Fibroblast of pulmonary artery (primary cell): ENCODE measurements at regions not wholly inside any gene's neighbourhood (a gene's known extent, or its start where the extent isn't known, plus 50 kb on each side); places are given as distances from the start of the nearest gene placed in this dataset.

Experiments
- DNase-seq: peaks from one replicate; pipeline ENCODE4 v3.0.0-alpha.2; 2010; ENCODE audit warnings: low read depth
- H3K4me3 ChIP-seq: replicated peaks from 2 replicates; pipeline ENCODE4 v1.5.1; 2011; ENCODE audit warnings: low read depth, mild to moderate bottlenecking, control low read depth, low read length, moderate library complexity
- TF ChIP-seq, protein P1 (sequence below): IDR thresholded peaks from 2 replicates; pipeline ENCODE4 v1.5.1; 2011; ENCODE audit warnings: mild to moderate bottlenecking, control low read depth, low read length, inconsistent platforms; ENCODE audit errors: missing control alignments

DNA sequence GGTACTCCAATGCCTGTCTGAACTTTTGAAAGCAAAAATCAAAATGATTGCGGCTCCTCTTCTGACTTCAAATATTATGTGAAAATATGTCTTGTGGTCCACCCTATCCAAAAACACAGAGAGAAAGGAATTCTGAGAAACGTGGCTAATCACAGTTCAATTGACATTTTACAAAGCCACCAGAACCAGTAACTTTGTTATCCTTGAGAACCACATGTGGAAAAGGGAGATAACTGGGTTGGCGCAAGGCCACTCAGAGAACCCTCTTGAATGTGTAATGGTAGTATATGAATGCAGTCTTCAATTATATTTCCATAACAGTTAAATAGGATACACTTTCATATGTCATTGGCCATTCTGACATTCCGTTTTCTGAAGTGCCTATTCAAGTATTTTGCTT lies 1030.0 kb upstream of the TMPRSS15 start:
- DNase-seq = no peak
- no peak overlapping the region for H3K4me3 ChIP-seq
- TF ChIP-seq, protein P1, sequence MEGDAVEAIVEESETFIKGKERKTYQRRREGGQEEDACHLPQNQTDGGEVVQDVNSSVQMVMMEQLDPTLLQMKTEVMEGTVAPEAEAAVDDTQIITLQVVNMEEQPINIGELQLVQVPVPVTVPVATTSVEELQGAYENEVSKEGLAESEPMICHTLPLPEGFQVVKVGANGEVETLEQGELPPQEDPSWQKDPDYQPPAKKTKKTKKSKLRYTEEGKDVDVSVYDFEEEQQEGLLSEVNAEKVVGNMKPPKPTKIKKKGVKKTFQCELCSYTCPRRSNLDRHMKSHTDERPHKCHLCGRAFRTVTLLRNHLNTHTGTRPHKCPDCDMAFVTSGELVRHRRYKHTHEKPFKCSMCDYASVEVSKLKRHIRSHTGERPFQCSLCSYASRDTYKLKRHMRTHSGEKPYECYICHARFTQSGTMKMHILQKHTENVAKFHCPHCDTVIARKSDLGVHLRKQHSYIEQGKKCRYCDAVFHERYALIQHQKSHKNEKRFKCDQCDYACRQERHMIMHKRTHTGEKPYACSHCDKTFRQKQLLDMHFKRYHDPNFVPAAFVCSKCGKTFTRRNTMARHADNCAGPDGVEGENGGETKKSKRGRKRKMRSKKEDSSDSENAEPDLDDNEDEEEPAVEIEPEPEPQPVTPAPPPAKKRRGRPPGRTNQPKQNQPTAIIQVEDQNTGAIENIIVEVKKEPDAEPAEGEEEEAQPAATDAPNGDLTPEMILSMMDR = no peak

DNA sequence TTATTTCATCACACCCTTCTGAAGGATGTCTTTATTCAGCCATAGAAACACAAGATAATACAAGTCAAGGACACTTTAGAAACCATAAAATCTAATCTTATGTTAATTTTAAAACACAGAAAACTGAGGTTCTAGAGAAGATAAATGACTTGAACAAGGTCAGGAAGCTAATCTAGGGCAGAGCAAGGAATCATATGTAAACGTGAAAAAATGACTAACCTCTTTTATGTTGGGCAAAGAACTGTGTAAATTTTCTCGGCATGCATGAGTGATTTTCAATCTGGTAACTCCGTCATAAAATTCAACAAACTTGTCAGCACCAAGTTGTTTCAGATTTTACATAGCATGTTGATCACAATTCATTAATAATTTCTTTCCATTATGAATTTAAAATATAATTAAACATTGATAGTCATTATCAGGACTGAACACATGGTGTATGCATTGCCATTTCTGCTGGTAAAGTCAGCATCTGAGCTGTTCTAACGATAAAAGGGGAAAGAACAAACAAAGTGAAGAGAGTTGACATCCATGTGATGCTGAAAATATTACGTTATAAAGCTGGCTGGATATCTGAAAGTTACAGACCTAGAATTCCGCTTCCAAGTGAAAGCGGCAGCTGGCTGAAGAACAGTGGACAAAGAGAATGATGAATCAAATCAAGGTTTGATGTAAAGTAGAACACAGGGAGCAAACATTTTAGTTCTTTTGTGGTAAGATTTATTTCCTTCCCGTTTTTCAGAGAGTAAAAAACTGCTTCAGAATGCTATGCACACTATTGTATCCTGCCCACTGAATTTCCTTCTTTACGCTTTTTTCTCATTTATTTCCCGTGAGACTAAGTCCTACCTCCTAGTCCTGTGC lies 1037.4 kb upstream of the TMPRSS15 start:
- H3K4me3 ChIP-seq = no peak overlapping the region
- DNase-seq = no peak
- TF ChIP-seq, protein P1 = no peak

DNA sequence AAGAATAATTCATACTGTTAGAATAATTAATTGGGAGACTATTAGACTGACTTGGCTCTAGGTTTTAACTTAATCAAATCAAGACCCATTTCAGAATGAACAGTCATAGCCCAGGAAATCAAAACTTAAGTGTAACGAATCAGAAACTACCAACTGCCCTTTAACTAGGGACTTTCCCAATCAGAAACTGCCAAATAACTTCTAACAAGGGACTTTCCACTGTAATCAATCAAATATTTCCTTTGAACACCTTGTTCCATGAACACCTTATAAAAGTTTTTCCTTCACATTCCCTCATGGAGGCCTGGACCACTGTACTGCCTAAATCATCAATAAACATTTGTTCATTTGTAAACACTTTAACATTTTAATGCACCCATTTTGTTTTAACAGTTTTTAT lies 1054.7 kb upstream of the TMPRSS15 start:
- H3K4me3 ChIP-seq = no peak overlapping the region
- TF ChIP-seq, protein P1 = no peak
- no peak for DNase-seq

DNA sequence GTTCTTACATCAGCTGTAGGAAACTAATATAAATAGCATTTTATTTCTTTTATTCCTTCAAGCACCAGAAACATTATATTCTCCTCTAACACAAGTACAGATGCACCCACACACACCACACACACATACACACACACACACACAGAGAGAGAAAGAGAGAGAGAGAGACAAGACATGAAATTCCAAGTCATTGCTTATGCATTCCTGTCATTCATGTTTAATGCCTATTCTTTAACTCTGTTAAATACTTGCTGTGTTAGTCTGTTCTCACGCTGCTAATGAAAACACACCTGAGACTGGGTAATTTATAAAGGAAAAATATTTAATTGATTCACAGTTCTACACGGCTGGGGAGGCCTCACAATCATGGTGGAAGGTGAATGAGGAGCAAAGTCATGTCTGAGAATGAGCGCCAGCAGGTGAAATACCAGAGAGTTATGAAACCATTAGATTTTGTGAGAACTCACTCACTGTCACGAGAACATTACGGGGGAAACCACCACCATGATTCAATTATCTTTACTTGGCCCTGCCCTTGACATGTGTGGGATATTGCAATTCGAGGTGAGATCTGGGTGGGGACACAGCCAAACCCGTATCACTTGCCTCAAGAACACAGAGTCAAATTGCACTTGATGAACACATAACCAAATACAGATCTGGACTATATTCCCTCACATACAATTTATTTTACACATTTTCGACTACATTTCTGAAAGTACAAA lies 1058.1 kb upstream of the TMPRSS15 start:
- TF ChIP-seq, protein P1 = no peak
- no peak overlapping the region for H3K4me3 ChIP-seq
- DNase-seq = no peak

DNA sequence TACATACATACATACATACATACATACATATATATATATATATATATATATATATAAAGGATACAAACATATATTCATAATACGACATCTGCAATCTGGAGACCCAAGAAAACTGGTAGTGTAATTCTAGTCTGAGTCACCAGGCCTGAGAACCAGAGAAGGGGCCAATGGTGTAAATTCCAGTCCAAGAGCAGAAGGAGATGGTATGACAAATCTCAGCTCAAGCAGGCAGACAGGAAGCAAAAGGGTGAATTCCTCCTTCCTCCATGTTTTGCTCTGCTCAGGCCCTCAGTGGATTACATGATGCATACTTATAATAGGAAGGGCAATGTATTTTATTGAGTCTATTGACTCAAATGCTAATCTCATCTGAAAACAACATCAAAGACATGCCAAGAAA lies 1060.4 kb upstream of the TMPRSS15 start:
- DNase-seq = peak; percentile 12
- TF ChIP-seq, protein P1 = no peak
- no peak overlapping the region for H3K4me3 ChIP-seq

DNA sequence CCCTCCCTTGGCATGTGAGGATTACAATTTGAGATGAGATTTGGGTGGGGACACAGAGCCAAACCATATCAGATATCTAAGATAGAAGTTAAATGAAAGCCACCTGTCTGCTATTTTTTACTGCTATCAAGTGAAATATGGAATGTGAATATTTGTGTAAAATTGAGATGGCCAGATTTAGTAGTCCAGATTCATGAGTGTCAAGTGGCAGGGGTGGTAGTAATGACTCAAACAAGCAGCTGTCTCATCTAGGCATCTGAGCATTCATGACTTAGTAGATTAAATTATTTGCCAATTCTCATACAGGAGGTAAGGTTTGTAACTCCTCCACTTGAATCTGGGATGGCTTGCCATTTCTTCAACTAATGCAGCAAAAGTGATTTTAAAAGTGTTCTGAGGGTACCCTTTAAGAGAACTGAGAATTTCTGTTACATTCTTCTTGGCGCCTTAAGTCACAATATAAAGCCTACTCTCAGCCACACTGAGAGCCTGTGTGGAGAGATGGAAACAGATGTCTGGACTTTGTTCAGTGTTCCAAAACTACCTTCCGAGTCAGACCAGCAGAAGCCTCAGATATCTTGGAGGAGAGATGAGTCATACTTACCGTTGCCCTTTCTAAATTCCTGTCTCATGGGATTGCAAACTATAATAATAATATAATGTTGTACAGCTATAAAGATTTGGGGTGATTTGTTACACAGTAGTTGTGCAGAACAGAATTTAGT lies 1065.6 kb upstream of the TMPRSS15 start:
- DNase-seq = peak; percentile 19
- no peak overlapping the region for H3K4me3 ChIP-seq
- TF ChIP-seq, protein P1 = no peak
